ENCODE measurements at regions not wholly inside any gene's neighbourhood (a gene's known extent, or its start where the extent isn't known, plus 50 kb on each side); places are given as distances from the start of the nearest gene placed in this dataset.

GRCh38 chr7:18292584-18292983 is 203.0 kb upstream of the HDAC9 start:
- Histone ChIP-seq H3K27me3 (replicated peaks) (no peaks in the 10 kb centered on the region), H3K4me3 (ENCODE audit: low read depth, low read length) (no peak overlapping the region), H3K36me3 (replicated peaks) (no peaks in the 10 kb centered on the region), H3K27ac (no peak overlapping the region)
- no peak for TF ChIP-seq CTCF (IDR thresholded peaks at IDR 0.05; ENCODE audit: low read depth, low read length, missing control alignments)
- in situ Hi-C loops (cut with HindIII; ENCODE audit: low pct_ligation_motif_present, low sequenced_read_pairs) = no loop called here
- no peak for DNase-seq

- H3K27me3 ChIP-seq (replicated peaks) = no peaks in the 10 kb centered on the region
- no peak overlapping the region for H3K4me3 ChIP-seq (ENCODE audit: low read depth, low read length)
- TF ChIP-seq CTCF (IDR thresholded peaks at IDR 0.05; ENCODE audit: low read depth, low read length, missing control alignments) = no peak
- H3K36me3 ChIP-seq (replicated peaks) = no peaks in the 10 kb centered on the region
- no peak for DNase-seq
- in situ Hi-C loops (cut with HindIII; ENCODE audit: low pct_ligation_motif_present, low sequenced_read_pairs) = no loop called here
- H3K27ac ChIP-seq = no peak overlapping the region
Measured at GRCh38 chr7:18293759-18294158, 201.8 kb upstream of the HDAC9 start.

- in situ Hi-C loops (cut with HindIII; ENCODE audit: low pct_ligation_motif_present, low sequenced_read_pairs) = no loop called here
- H3K4me3 ChIP-seq (ENCODE audit: low read depth, low read length) = no peak overlapping the region
- TF ChIP-seq CTCF (IDR thresholded peaks at IDR 0.05; ENCODE audit: low read depth, low read length, missing control alignments) = no peak
- no peaks in the 10 kb centered on the region for H3K36me3 ChIP-seq (replicated peaks)
- no peaks in the 10 kb centered on the region for H3K27me3 ChIP-seq (replicated peaks)
- no peak for DNase-seq
- no peak overlapping the region for H3K27ac ChIP-seq
Measured at GRCh38 chr7:18294411-18294810, 201.1 kb upstream of the HDAC9 start.

GRCh38 chr7:18295781-18296423 is 199.6 kb upstream of the HDAC9 start:
- no peak for TF ChIP-seq CTCF (IDR thresholded peaks at IDR 0.05; ENCODE audit: low read depth, low read length, missing control alignments)
- in situ Hi-C loops (cut with HindIII; ENCODE audit: low pct_ligation_motif_present, low sequenced_read_pairs) = no loop called here
- H3K36me3 ChIP-seq (replicated peaks) = no peaks in the 10 kb centered on the region
- no peak for DNase-seq
- no peak overlapping the region for H3K4me3 ChIP-seq (ENCODE audit: low read depth, low read length)
- no peak overlapping the region for H3K27ac ChIP-seq
- H3K27me3 ChIP-seq (replicated peaks) = no peaks in the 10 kb centered on the region

GRCh38 chr7:18302097-18302496 is 193.5 kb upstream of the HDAC9 start:
- no peaks in the 10 kb centered on the region for H3K36me3 ChIP-seq (replicated peaks)
- no peak overlapping the region for H3K4me3 ChIP-seq (ENCODE audit: low read depth, low read length)
- no peak for TF ChIP-seq CTCF (IDR thresholded peaks at IDR 0.05; ENCODE audit: low read depth, low read length, missing control alignments)
- in situ Hi-C loops (cut with HindIII; ENCODE audit: low pct_ligation_motif_present, low sequenced_read_pairs) = no loop called here
- no peaks in the 10 kb centered on the region for H3K27me3 ChIP-seq (replicated peaks)
- no peak overlapping the region for H3K27ac ChIP-seq
- no peak for DNase-seq

- Histone ChIP-seq H3K4me3 (ENCODE audit: low read depth, low read length) (no peak overlapping the region), H3K36me3 (replicated peaks) (no peaks in the 10 kb centered on the region), H3K27me3 (replicated peaks) (no peaks in the 10 kb centered on the region), H3K27ac (no peak overlapping the region)
- no peak for TF ChIP-seq CTCF (IDR thresholded peaks at IDR 0.05; ENCODE audit: low read depth, low read length, missing control alignments)
- no peak for DNase-seq
- in situ Hi-C loops (cut with HindIII; ENCODE audit: low pct_ligation_motif_present, low sequenced_read_pairs) = no loop called here
Measured at GRCh38 chr7:18305866-18306265, 189.7 kb upstream of the HDAC9 start.
